ENCODE measurements at regions not wholly inside any gene's neighbourhood (a gene's known extent, or its start where the extent isn't known, plus 50 kb on each side); places are given as distances from the start of the nearest gene placed in this dataset.

DNA sequence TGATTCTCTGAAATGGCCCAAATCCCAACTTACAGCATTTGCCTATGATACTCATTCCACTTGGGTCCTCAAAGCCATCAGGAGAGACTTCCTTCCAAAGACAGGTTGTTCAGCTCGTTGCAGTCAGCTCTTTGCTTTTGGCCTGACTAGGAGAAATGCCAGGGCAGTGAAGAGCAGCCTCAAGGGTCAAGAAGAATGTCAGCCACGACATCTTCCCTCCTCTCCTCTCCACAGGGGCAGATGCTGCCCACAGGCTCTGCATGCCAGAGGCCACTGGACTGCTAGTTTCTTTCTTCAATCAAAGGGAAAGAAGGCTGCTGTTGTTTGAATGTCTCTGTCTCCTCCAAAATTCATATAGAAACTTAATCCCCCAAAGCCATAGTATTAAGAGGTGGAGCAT lies 201.7 kb upstream of the PFN2 start:
- H3K4me1 Mint-ChIP-seq, result no peaks in the 10 kb centered on the region
- ATAC-seq (no peak), DNase-seq (no peak)
- H3K9me3 Mint-ChIP-seq, result no peaks in the 10 kb centered on the region
- H3K4me3 Mint-ChIP-seq, result no peak overlapping the region
- H3K27me3 Mint-ChIP-seq, result peaks cover 14% of the 10 kb centered on the region
- H3K27ac Mint-ChIP-seq, result peak overlapping the region; percentile 46 to 80

DNA sequence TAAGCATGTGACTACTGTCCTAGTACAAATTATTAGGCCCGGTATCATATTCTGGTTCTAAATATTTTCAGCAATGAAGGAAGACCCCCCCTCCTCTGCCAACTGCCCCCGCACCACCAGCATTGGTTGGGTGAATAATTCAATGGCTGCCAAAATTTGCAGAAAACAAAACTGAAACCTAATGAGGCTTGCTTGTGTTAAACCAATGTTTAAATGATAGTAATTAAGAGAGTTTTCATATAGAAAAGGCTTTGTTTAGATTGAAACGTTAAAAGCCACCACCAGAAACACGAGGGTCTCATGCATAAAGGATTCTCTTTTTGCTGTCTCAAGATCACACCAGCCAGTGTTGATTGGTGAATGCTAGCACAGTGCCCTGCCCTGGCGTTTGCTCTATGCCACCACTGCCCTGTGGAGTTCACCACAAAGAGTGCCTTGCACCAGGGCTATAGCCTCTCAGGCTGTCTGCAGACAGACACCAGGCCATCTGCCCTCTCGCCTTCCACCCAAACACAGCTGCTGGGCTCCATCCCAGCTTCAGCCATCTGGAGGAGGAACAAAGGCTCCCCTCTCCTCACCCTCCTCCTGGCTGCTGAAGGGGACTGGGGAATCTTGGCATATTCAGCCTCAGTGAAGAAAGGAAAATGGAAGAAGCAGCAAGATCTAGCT lies 200.3 kb upstream of the PFN2 start:
- ATAC-seq, result peak; percentile 45
- Mint-ChIP-seq H3K27ac (no peak overlapping the region), H3K4me1 (no peaks in the 10 kb centered on the region), H3K27me3 (peaks cover 14% of the 10 kb centered on the region), H3K4me3 (no peak overlapping the region), H3K9me3 (no peaks in the 10 kb centered on the region)
- no peak for DNase-seq

DNA sequence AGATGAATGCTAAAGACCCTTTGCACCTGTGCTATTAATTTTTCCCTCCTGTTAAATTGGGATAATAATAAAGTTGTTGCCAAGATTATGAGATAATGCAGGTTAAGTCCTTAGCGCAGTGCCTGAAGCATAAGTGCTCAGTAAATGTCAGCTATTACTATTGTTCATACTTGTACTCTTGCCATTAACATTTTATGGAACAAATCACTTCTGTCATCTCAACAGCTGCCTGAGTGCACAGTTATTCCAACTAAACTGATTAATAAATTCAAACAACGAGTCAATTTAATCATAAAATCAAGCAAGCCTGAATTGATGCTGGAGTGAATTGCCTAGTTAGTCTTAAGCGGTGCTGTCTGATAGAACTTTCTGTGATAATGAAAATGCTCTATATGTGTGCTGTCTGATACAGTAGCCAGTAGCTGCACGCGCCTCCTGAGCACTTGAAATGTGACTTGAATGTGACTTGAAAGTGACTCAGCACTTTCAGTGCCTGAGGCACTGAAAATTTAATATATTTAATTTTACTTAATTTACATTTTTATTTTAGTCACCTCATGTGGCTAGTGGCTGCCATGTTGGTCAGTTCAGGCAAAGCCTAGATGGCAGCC lies 198.7 kb upstream of the PFN2 start:
- DNase-seq (no peak), ATAC-seq (no peak)
- Mint-ChIP-seq H3K27ac (no peak overlapping the region), H3K4me3 (no peak overlapping the region), H3K4me1 (no peaks in the 10 kb centered on the region), H3K9me3 (no peaks in the 10 kb centered on the region), H3K27me3 (peaks cover 2% of the 10 kb centered on the region)

DNA sequence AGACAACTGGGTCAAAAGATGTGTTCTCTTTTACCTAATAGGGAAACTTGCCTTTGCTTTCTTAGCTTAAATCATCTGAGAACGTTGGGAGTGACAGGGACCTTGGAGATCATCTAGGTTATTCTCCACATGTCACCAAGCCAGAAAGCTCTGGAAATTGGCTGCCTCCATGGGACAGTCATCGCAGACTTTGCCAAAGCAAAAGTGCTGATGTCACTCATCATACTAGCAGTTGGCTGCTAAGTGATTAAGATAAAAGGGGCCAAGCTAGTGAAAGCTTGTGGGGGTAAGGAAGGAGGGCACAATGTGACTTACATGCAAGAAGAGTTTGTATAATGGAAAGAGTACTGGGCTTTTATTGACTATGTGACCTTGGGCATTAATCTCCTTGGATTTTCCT lies 198.0 kb upstream of the PFN2 start:
- Mint-ChIP-seq H3K9me3 (no peaks in the 10 kb centered on the region), H3K4me3 (no peak overlapping the region), H3K27ac (no peak overlapping the region), H3K27me3 (no peaks in the 10 kb centered on the region), H3K4me1 (no peaks in the 10 kb centered on the region)
- ATAC-seq, result no peak
- no peak for DNase-seq

DNA sequence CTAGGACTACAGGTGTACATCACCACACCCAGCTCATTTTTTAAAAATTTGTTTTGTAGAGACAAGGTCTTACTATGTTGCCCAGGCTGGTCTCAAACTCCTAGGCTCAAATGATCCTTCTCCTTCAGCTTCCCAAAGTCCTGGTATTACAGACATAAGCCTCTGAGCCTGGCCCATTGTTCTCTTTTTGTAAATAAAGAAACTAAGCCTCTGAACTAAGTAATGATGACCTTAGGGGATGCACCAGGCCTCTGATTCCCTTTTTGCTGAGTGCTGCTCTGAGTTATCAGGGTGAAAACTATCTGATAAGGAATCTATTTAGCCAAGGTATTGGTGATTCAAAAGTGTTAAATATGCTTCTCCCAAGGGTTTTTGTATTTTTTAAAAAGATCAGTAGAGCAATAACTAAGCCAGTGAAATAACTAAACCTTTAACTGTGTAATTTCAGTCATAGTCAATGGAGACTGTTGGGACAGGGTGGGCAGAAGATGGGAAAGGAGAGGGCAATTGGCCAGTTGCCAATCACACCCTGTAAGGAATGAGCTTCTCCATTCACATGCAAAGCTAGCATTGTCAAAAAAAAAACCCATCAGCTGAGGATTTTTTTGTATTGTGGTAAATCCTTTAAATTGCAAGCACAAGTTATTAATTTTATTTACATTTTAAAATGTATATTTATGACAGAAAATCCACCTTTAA lies 194.8 kb upstream of the PFN2 start:
- Mint-ChIP-seq H3K4me1 (no peaks in the 10 kb centered on the region), H3K4me3 (no peak overlapping the region), H3K27me3 (peaks cover 17% of the 10 kb centered on the region), H3K27ac (peak overlapping the region in 1 of 2 donors; percentile 14), H3K9me3 (no peaks in the 10 kb centered on the region)
- ATAC-seq, result no peak
- no peak for DNase-seq

DNA sequence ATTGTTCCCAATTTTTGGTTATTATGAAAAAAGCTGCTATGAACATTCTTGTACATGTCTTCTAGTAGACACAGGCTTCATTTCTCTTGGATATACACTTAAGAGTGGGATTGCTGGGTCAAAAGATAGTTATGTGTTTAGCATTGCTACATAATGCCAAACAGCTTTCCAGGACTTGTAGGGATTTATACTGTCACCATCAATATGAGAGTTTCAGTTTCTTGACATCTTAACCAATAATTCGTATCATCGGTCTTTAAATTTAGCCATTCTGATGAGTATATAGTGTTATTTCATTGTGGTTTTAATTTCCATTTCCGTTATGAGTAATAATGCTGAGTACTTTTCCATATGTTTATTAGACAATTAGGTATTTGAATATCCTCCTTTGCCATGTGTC lies 190.3 kb upstream of the PFN2 start:
- Mint-ChIP-seq H3K4me1 (no peaks in the 10 kb centered on the region), H3K4me3 (no peak overlapping the region), H3K9me3 (no peaks in the 10 kb centered on the region), H3K27ac (no peak overlapping the region), H3K27me3 (peaks cover 17% of the 10 kb centered on the region)
- no peak for ATAC-seq
- DNase-seq, result no peak

DNA sequence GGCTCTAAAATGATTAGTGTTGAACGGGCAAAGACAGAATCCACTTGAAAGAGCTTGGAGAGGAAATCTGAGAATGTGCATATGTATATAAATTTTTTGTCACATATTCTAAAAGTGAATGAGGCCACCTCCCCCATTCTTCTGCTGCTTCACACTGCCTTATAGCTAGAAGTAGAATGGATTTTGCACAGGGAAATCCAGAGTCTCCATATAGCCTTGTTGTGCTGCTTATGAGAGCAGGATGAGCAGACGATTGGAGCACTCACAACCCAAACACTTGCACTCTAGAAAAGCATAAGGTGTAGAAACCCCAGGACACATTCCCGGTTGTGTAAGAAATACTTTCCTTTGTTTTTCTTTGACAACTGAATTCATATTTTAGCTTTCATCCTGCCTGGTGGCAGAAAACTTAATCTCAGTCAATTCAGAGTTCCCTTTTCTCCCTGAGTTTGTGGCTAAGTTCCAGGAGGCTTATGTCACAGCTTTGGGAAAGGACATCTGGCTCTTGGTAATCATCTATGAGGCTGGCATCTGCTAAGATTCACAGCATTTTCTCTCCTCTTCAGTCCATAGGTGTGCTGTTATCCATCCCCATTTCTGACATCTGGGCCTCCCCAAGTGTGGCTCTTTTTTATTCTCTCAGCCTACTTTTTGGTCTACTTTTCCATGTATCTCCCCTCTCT lies 188.4 kb upstream of the PFN2 start:
- no peak overlapping the region for H3K4me3 Mint-ChIP-seq
- no peaks in the 10 kb centered on the region for H3K9me3 Mint-ChIP-seq
- ATAC-seq, result no peak
- no peak overlapping the region for H3K27ac Mint-ChIP-seq
- peaks cover 17% of the 10 kb centered on the region for H3K27me3 Mint-ChIP-seq
- no peaks in the 10 kb centered on the region for H3K4me1 Mint-ChIP-seq
- DNase-seq, result no peak

DNA sequence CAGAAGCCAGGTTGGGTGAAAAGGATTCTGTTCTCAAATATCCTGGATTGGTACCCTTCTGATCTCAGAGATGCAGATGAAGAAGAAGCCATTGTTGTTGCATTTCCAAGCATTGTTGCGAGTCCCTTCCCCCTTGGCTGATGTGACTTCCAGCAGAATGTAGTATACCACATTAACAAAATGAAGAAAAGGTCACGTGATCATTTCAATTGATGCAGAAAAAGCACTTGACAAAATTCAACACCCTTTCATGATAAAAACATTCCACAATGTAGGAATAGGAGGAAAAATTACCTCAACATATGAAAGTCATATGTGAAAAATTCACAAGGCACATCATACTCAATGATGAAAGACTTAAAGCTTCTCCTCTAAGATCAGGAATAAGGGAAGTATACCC lies 181.9 kb upstream of the PFN2 start:
- Mint-ChIP-seq H3K9me3 (no peaks in the 10 kb centered on the region), H3K27me3 (peaks cover 31% of the 10 kb centered on the region), H3K4me1 (peaks cover 4% of the 10 kb centered on the region), H3K27ac (no peak overlapping the region), H3K4me3 (no peak overlapping the region)
- DNase-seq (no peak), ATAC-seq (no peak)

DNA sequence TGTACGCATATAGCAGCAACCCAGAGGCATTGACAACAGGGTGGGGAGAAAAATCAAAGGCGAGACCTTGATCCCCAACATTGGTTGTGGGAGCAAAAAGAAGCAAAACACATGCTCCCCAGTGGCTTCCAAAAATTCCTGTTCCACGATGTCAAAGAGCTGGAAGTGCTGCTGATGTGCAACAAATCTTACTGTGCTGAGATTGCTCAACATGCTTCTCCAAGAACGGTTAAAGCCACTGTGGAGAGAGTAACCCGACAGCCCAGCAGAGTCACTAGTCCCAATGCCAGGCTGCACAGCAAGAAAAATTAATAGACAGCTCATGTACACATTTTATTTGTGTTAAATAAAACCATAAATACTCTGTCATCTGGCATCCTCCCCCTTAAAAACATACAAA lies 179.9 kb upstream of the PFN2 start:
- no peaks in the 10 kb centered on the region for H3K9me3 Mint-ChIP-seq
- ATAC-seq (no peak), DNase-seq (no peak)
- no peak overlapping the region for H3K4me3 Mint-ChIP-seq
- peaks cover 11% of the 10 kb centered on the region for H3K4me1 Mint-ChIP-seq
- no peak overlapping the region for H3K27ac Mint-ChIP-seq
- peaks cover 31% of the 10 kb centered on the region for H3K27me3 Mint-ChIP-seq

DNA sequence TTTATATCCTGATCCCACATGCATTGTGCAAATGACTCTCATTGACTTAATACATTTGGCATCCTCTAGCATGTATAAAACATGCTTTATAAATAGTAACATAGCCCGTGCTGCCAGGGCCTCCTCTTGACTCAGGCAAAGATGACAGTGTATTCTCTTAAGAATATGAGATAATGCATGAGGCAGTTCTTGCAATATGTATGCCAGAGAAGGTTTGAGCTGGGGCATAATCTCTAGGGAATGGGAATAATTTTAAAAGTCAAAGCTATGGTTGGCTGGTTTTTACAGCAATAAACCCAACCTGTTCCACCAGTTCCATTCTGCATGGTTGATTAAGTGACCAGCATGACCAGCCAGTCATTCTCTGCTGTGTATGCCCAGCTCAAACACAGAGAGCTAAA lies 179.0 kb upstream of the PFN2 start:
- no peak overlapping the region for H3K4me3 Mint-ChIP-seq
- H3K27me3 Mint-ChIP-seq, result peaks cover 34% of the 10 kb centered on the region
- no peak for DNase-seq
- peaks cover 11% of the 10 kb centered on the region for H3K4me1 Mint-ChIP-seq
- no peak overlapping the region for H3K27ac Mint-ChIP-seq
- no peak for ATAC-seq
- no peaks in the 10 kb centered on the region for H3K9me3 Mint-ChIP-seq

DNA sequence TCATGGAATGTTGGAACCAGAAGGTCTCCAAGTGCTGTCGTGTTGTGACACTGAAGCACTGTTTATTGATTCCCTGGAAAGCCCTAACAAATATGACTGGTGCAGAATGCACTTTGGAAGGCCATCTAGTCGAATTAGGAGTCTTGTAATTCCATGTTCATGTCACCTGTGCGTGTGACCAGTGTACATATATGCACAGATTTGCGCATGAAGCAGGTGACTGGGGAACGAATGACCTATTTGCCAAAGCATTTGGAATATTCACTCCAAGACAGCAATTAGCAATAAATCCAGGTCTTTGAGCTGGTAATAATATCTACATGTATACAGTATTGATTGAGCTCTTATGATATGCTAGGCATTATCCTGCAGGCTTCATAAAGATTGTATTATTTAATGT lies 177.5 kb upstream of the PFN2 start:
- Mint-ChIP-seq H3K4me1 (peaks cover 11% of the 10 kb centered on the region), H3K27me3 (peaks cover 35% of the 10 kb centered on the region)
- ATAC-seq, result no peak

DNA sequence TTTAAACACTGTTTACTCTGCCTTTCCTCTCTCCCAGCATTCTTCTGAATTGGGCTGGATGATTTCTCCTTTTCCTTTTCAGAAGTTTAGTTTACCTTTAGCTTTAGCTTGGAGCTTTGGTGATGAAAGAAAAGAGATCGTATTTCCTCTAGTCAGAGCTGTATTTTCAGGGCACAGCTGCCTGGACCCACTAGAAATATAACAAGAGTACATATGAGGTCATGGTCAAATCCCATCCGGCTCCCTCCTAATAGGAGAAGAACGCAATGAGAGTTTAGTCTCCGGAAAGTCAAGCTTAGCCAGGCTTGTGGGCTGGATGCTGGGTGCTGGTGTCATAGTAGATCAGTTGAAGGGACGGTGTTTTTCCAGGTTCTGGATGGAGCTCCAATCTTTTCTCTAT lies 177.1 kb upstream of the PFN2 start:
- Mint-ChIP-seq H3K4me3 (no peak overlapping the region), H3K27ac (no peak overlapping the region), H3K27me3 (peaks cover 31% of the 10 kb centered on the region), H3K4me1 (peaks cover 11% of the 10 kb centered on the region), H3K9me3 (no peaks in the 10 kb centered on the region)
- DNase-seq (no peak), ATAC-seq (no peak)

More for the DNA sequence above, 177.5 kb upstream of the PFN2 start:
- DNase-seq, result no peak
- Mint-ChIP-seq H3K4me3 (no peak overlapping the region), H3K27ac (no peak overlapping the region), H3K9me3 (no peaks in the 10 kb centered on the region)

DNA sequence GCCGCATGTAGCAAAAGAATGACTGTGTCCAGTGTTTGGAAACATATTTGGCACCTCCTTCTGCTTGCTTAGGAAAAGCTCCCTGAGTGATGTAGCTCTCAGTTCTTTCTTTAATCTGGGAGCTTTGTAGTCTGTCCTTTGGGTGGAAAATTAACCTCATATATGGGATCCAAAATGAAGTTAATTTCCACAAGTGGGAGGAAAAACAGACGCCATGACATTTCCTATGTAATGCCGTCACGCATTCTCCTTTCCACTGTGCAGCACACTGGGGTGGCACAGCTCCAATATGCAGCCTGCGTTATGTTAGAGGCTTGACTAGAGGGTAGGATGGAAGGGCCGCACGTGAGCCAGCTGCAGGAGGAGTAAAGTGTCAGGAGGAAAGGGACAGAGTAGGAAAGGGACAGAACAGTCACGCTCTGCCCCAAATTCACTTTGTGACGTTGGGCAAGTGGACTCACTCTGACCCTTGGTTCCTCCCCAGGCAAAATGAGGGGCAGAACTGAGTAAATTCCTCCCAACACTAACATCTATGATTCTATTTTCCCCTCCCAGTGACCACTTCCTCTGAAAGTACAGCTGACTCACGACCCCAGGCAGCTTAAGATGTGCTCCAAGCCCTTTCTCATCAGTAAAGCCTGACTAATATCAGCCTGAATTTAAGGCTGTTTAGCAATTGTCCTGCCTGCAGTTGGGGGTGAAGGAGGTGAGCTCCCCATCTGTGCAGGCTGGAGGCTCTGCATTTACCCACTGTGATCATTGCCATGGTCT lies 176.5 kb upstream of the PFN2 start:
- ATAC-seq, result peak; percentile 91
- no peak overlapping the region for H3K4me3 Mint-ChIP-seq
- H3K27ac Mint-ChIP-seq, result no peak overlapping the region
- peaks cover 25% of the 10 kb centered on the region for H3K27me3 Mint-ChIP-seq
- H3K4me1 Mint-ChIP-seq, result peaks cover 11% of the 10 kb centered on the region
- DNase-seq, result peak in 1 of 2 donors; percentile 29
- no peaks in the 10 kb centered on the region for H3K9me3 Mint-ChIP-seq

DNA sequence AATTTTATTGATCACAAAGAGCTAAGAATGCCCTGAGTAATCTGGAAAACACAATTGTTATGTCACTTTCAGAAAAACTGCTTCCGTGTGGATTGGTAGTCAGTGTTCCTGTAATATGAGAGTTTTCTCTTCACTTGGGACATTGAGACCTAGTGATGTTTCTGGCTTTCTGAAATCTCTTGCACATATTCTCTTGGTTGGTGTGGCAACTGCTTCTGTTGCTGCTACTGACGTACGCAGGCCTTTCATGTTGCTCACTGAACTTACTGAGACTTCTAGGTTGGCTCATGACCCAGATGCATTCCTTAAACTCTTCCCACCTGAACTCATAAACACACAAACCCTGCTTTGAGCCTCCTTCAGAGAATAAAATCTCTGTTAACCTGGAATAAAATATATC lies 175.0 kb upstream of the PFN2 start:
- ATAC-seq, result no peak
- peaks cover 11% of the 10 kb centered on the region for H3K27me3 Mint-ChIP-seq
- H3K9me3 Mint-ChIP-seq, result no peaks in the 10 kb centered on the region

DNA sequence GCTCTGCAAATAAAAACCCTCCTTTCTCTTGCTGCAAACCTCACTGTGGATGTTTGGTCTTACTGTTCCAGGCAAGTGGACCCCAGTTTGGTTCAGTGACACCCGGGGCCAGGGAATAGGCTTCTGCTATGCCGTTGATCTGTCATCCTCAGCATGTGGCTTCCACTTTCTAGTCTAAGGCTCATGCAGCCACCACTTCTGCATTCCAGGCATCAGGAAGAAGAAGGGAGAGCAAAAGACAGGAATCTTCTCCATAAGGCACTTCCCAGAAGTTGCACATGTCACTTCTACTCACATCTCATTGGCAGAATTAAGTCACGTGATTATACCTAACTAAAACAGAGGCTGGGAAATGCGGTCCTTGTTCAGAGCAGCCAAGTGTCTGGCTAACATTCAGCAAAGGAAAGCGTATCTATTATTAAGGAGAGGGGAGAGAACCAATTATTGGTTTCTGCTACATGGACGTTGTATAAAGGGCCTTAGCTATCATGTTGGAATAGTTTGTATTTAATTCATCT lies 173.6 kb upstream of the PFN2 start:
- Mint-ChIP-seq H3K27me3 (peaks cover 11% of the 10 kb centered on the region), H3K9me3 (no peaks in the 10 kb centered on the region), H3K27ac (peak overlapping the region in 1 of 2 donors; percentile 3), H3K4me1 (peaks cover 11% of the 10 kb centered on the region), H3K4me3 (no peak overlapping the region)
- DNase-seq (no peak), ATAC-seq (no peak)

More for the DNA sequence above, 175.0 kb upstream of the PFN2 start:
- no peak overlapping the region for H3K27ac Mint-ChIP-seq
- H3K4me3 Mint-ChIP-seq, result no peak overlapping the region
- peaks cover 11% of the 10 kb centered on the region for H3K4me1 Mint-ChIP-seq
- DNase-seq, result no peak

Measured in stimulated activated naive CD8-positive, alpha-beta T cell treated with anti-CD3 and anti-CD28 coated beads, Interleukin-15, amount 100 ng/mL, for 72 hours (primary cell).